ENCODE measurements at regions not wholly inside any gene's neighbourhood (a gene's known extent, or its start where the extent isn't known, plus 50 kb on each side); places are given as distances from the start of the nearest gene placed in this dataset.

- peak; percentile 99; the same call in 1 of the 2 replicates for TF ChIP-seq SRSF3 (IDR thresholded peaks at IDR 0.05; ENCODE audit: insufficient read depth, low read length)
- no peak for TF ChIP-seq XRCC3 (IDR thresholded peaks at IDR 0.05)
- no peak for TF ChIP-seq ZNF717 (CRISPR knock-in tag; IDR thresholded peaks at IDR 0.05)
- no peak for TF ChIP-seq ZNF277 (CRISPR knock-in tag; IDR thresholded peaks at IDR 0.05; ENCODE audit: borderline replicate concordance)
- peak; percentile 11; the same call in 1 of the 2 replicates for TF ChIP-seq ZNF583 (CRISPR knock-in tag; IDR thresholded peaks at IDR 0.05)
- TF ChIP-seq POLR2AphosphoS2 (IDR thresholded peaks at IDR 0.05; ENCODE audit: low read length), result peak; percentile 98; the same call in 1 of the 2 replicates
- no peak for TF ChIP-seq SRSF7 (optimal IDR thresholded peaks at IDR 0.05; ENCODE audit: low read depth, low read length)
- TF ChIP-seq HNRNPH1 (optimal IDR thresholded peaks at IDR 0.05; ENCODE audit: low read depth, low read length), result no peak
- peak; percentile 95 for TF ChIP-seq JUN (IDR thresholded peaks at IDR 0.05; ENCODE audit: borderline replicate concordance, low read depth, low read length)
- TF ChIP-seq JUN (CRISPR knock-in tag; IDR thresholded peaks at IDR 0.05; ENCODE audit: borderline replicate concordance), result peak; percentile 65; the same call in 1 of the 2 replicates
- TF ChIP-seq ZNF133 (CRISPR knock-in tag; IDR thresholded peaks at IDR 0.05), result no peak
- no peak for TF ChIP-seq ZNF639 (CRISPR knock-in tag; conservative IDR thresholded peaks at IDR 0.05 in 1 of 2, IDR thresholded peaks at IDR 0.05 in 1 of 2)
- TF ChIP-seq MED1 (CRISPR knock-in tag; IDR thresholded peaks at IDR 0.05; ENCODE audit: borderline replicate concordance), result no peak
- no peak for TF ChIP-seq RBM17 (IDR thresholded peaks at IDR 0.05; ENCODE audit: borderline replicate concordance, low read depth, low read length)
- TF ChIP-seq ERF (CRISPR knock-in tag; IDR thresholded peaks at IDR 0.05), result 0 out of 2 replicates have a peak, but pooled peaks have one; percentile 41
- peak; percentile 41; the same call in 1 of the 2 replicates for TF ChIP-seq TCF3 (CRISPR knock-in tag; IDR thresholded peaks at IDR 0.05)
- no peak for TF ChIP-seq PHTF2 (CRISPR knock-in tag; IDR thresholded peaks at IDR 0.05)
- peak; percentile 26 for TF ChIP-seq DEAF1 (CRISPR knock-in tag; IDR thresholded peaks at IDR 0.05)
- no peak for TF ChIP-seq ZC3H4 (CRISPR knock-in tag; IDR thresholded peaks at IDR 0.05; ENCODE audit: borderline replicate concordance)
- TF ChIP-seq BRD4 (IDR thresholded peaks at IDR 0.05), result peak; percentile 77
- no peak for TF ChIP-seq TAF1 (IDR thresholded peaks at IDR 0.05; ENCODE audit: control insufficient read depth, extremely low read depth, insufficient read depth, low read length, severe bottlenecking)
- TF ChIP-seq ZNF512 (tag; IDR thresholded peaks at IDR 0.05), result no peak
Measured at GRCh38 chr6:43910638-43911353, 140.8 kb downstream of the VEGFA start (continued).

All from K562 (cell line).